Tibial nerve (tissue), 4 donors: ENCODE measurements at regions not wholly inside any gene's neighbourhood (a gene's known extent, or its start where the extent isn't known, plus 50 kb on each side); places are given as distances from the start of the nearest gene placed in this dataset.
"Not testable (repeated sequence)": the region's sequence is repeated elsewhere in the genome, so short reads cannot be mapped to it uniquely, and the experiment has no call there.

Experiments
- DNase-seq, 2 donors: peaks; one replicate each; pipeline ENCODE4 v3.0.0-alpha.2; 2019; ENCODE audit warnings: low spot score in 2 of 2
- H3K27ac ChIP-seq, 4 donors: fragments of 200-600 bp; sonication (generic) in 3 of 4; one replicate each; pipeline ENCODE4 v1.5.1; 2017 to 2019; ENCODE audit warnings: mild to moderate bottlenecking in 1 of 4
- H3K27me3 ChIP-seq, 2 donors: fragments of 200-600 bp; sonication (generic) in 1 of 2; one replicate each; pipeline versions ENCODE4 v1.5.1 to v1.6.0; 2017 to 2019
- H3K36me3 ChIP-seq, 3 donors: fragments of 200-600 bp; sonication (generic); one replicate each; pipeline ENCODE4 v1.5.1; 2018 to 2019
- H3K4me1 ChIP-seq, 4 donors: fragments of 200-600 bp; sonication (generic) in 3 of 4; one replicate each; pipeline ENCODE4 v1.5.1; 2017 to 2019
- H3K4me3 ChIP-seq, 4 donors: fragments of 200-600 bp; sonication (generic) in 3 of 4; one replicate each; pipeline ENCODE4 v1.5.1; 2017 to 2019; ENCODE audit warnings: mild to moderate bottlenecking in 1 of 4, moderate library complexity in 1 of 4
- H3K9me3 ChIP-seq, 4 donors: fragments of 200-600 bp; sonication (generic) in 3 of 4; one replicate each; pipeline ENCODE4 v1.5.1; 2017 to 2019
- CTCF ChIP-seq, 5 experiments: fragments of 200-600 bp in 3 of 5; fragments of 450-650 bp in 2 of 5; sonication (generic) in 3 of 5; IDR thresholded peaks; one replicate each; pipeline ENCODE4 v1.5.1; 2016 to 2019; ENCODE audit warnings: antibody characterized with exemption in 5 of 5, mild to moderate bottlenecking in 3 of 5, moderate library complexity in 2 of 5
- EP300 ChIP-seq, 2 donors: sonication (generic); formaldehyde crosslinking; IDR thresholded peaks; one replicate each; pipeline ENCODE4 v1.6.1; 2017; ENCODE audit warnings: antibody characterized with exemption in 2 of 2, mild to moderate bottlenecking in 1 of 2
- POLR2A ChIP-seq, 2 donors: fragments of 450-650 bp; IDR thresholded peaks; one replicate each; pipeline ENCODE4 v1.6.1; 2017; ENCODE audit warnings: antibody characterized with exemption in 2 of 2, mild to moderate bottlenecking in 2 of 2, moderate library complexity in 2 of 2
- WGBS, 2 donors: methylation state at CpG; one replicate each; pipeline ENCODE4 v1.1.5; 2018; 5-methylcytosine and 5-hydroxymethylcytosine counted together

- Histone ChIP-seq H3K4me1 (no peaks in the 10 kb centered on the region), H3K36me3 (no peaks in the 10 kb centered on the region), H3K27me3 (no peaks in the 10 kb centered on the region), H3K4me3 (no peak overlapping the region), H3K9me3 (no peaks in the 10 kb centered on the region), H3K27ac (no peak overlapping the region)
- no peak for DNase-seq
- TF ChIP-seq EP300 (IDR thresholded peaks at IDR 0.05) (no peak), CTCF (IDR thresholded peaks at IDR 0.05) (no peak), POLR2A (IDR thresholded peaks at IDR 0.05) (no peak)
- 49% methylated on average over 4 of the region's 4 CpGs for WGBS, 2 donors
Observed at GRCh38 chr10:33832124-33832787, 497.8 kb upstream of the NRP1 start.

- Histone ChIP-seq H3K27me3 (no peaks in the 10 kb centered on the region), H3K9me3 (no peaks in the 10 kb centered on the region), H3K4me1 (no peaks in the 10 kb centered on the region), H3K36me3 (no peaks in the 10 kb centered on the region), H3K27ac (no peak overlapping the region), H3K4me3 (no peak overlapping the region)
- 77 to 87% methylated on average over 2 of the region's 2 CpGs for WGBS, 2 donors
- no peak for TF ChIP-seq CTCF (IDR thresholded peaks at IDR 0.05)
- no peak for DNase-seq
Observed at GRCh38 chr10:33831591-33831990, 497.1 kb upstream of the NRP1 start.

GRCh38 chr10:33829899-33830298, 495.4 kb upstream of the NRP1 start:
- not testable (repeated sequence) for H3K4me1 ChIP-seq, H3K4me3 ChIP-seq, H3K36me3 ChIP-seq, H3K9me3 ChIP-seq, DNase-seq, H3K27ac ChIP-seq, H3K27me3 ChIP-seq
- 96 to 97% methylated on average over 3 of the region's 3 CpGs for WGBS, 2 donors

- H3K36me3 ChIP-seq, result no peaks in the 10 kb centered on the region
- no peak overlapping the region for H3K27ac ChIP-seq
- no peak overlapping the region for H3K4me3 ChIP-seq
- DNase-seq, result no peak
- TF ChIP-seq POLR2A (IDR thresholded peaks at IDR 0.05) (no peak), CTCF (IDR thresholded peaks at IDR 0.05) (no peak), EP300 (IDR thresholded peaks at IDR 0.05) (no peak)
- H3K9me3 ChIP-seq, result no peaks in the 10 kb centered on the region
- 85 to 93% methylated on average over 4 of the region's 4 CpGs for WGBS, 2 donors
- no peaks in the 10 kb centered on the region for H3K27me3 ChIP-seq
- H3K4me1 ChIP-seq, result no peaks in the 10 kb centered on the region
Observed at GRCh38 chr10:33828592-33828991, 494.1 kb upstream of the NRP1 start.

GRCh38 chr10:33826186-33826585, 491.7 kb upstream of the NRP1 start:
- Histone ChIP-seq H3K4me1 (no peaks in the 10 kb centered on the region), H3K36me3 (no peaks in the 10 kb centered on the region), H3K4me3 (no peak overlapping the region), H3K27me3 (no peaks in the 10 kb centered on the region), H3K9me3 (no peaks in the 10 kb centered on the region), H3K27ac (no peak overlapping the region)
- DNase-seq, result no peak
- no peak for TF ChIP-seq POLR2A (IDR thresholded peaks at IDR 0.05)
- no peak for TF ChIP-seq EP300 (IDR thresholded peaks at IDR 0.05)
- no peak for TF ChIP-seq CTCF (IDR thresholded peaks at IDR 0.05)
- WGBS, 2 donors, result 36 to 55% methylated on average over 1 of the region's 1 CpG

- H3K36me3 ChIP-seq, result no peaks in the 10 kb centered on the region
Observed at GRCh38 chr10:33822774-33823173, 488.3 kb upstream of the NRP1 start.

More at GRCh38 chr10:33822774-33823173, 488.3 kb upstream of the NRP1 start:
- Histone ChIP-seq H3K27me3 (no peaks in the 10 kb centered on the region), H3K9me3 (no peaks in the 10 kb centered on the region), H3K4me3 (no peak overlapping the region), H3K27ac (no peak overlapping the region), H3K4me1 (no peaks in the 10 kb centered on the region)
- WGBS, 2 donors, result 40 to 66% methylated on average over 3 of the region's 3 CpGs
- TF ChIP-seq POLR2A (IDR thresholded peaks at IDR 0.05) (no peak), EP300 (IDR thresholded peaks at IDR 0.05) (no peak), CTCF (IDR thresholded peaks at IDR 0.05) (no peak)
- DNase-seq, result no peak
